HG02943 (cell line): ENCODE measurements at regions not wholly inside any gene's neighbourhood (a gene's known extent, or its start where the extent isn't known, plus 50 kb on each side); places are given as distances from the start of the nearest gene placed in this dataset.

Source experiments
- ATAC-seq: cut with Tn5 transposase; IDR thresholded peaks from one replicate; pipeline ENCODE4 v1.9.1; 2021; ENCODE audit warnings: mild to moderate bottlenecking, low read depth, moderate library complexity; ENCODE audit not compliant: unreplicated experiment

GRCh38 chr15:77719450-77719849 is 86.7 kb upstream of the LINGO1 start:
- ATAC-seq, result no peak

- ATAC-seq, result no peak
Observed at GRCh38 chr15:77717333-77717990, 84.8 kb upstream of the LINGO1 start.

GRCh38 chr15:77716632-77717332 is 84.1 kb upstream of the LINGO1 start:
- no peak for ATAC-seq

- ATAC-seq, result no peak
Observed at GRCh38 chr15:77715860-77716259, 83.1 kb upstream of the LINGO1 start.

- ATAC-seq, result no peak
Observed at GRCh38 chr15:77715051-77715450, 82.3 kb upstream of the LINGO1 start.

- ATAC-seq, result no peak
Observed at GRCh38 chr15:77714555-77714954, 81.8 kb upstream of the LINGO1 start.

- ATAC-seq, result no peak
Observed at GRCh38 chr15:77714023-77714422, 81.3 kb upstream of the LINGO1 start.

GRCh38 chr15:77713281-77713680 is 80.6 kb upstream of the LINGO1 start:
- ATAC-seq, result no peak

- no peak for ATAC-seq
Observed at GRCh38 chr15:77712438-77712837, 79.7 kb upstream of the LINGO1 start.

- no peak for ATAC-seq
Observed at GRCh38 chr15:77710637-77711036, 77.9 kb upstream of the LINGO1 start.

- ATAC-seq, result no peak
Observed at GRCh38 chr15:77710206-77710605, 77.5 kb upstream of the LINGO1 start.

GRCh38 chr15:77709135-77709886 is 76.6 kb upstream of the LINGO1 start:
- ATAC-seq, result no peak

- ATAC-seq, result no peak
Observed at GRCh38 chr15:77706482-77707244, 74.0 kb upstream of the LINGO1 start.

- ATAC-seq, result no peak
Observed at GRCh38 chr15:77702211-77702957, 69.7 kb upstream of the LINGO1 start.

GRCh38 chr15:77698481-77698880 is 65.8 kb upstream of the LINGO1 start:
- ATAC-seq, result no peak

GRCh38 chr15:77697893-77698292 is 65.2 kb upstream of the LINGO1 start:
- ATAC-seq, result no peak

GRCh38 chr15:77696871-77697270 is 64.2 kb upstream of the LINGO1 start:
- no peak for ATAC-seq

- ATAC-seq, result no peak
Observed at GRCh38 chr15:77695961-77696582, 63.4 kb upstream of the LINGO1 start.

- ATAC-seq, result no peak
Observed at GRCh38 chr15:77695548-77695947, 62.8 kb upstream of the LINGO1 start.

GRCh38 chr15:77693576-77693975 is 60.9 kb upstream of the LINGO1 start:
- no peak for ATAC-seq
